RWPE2 (cell line): ENCODE measurements at regions not wholly inside any gene's neighbourhood (a gene's known extent, or its start where the extent isn't known, plus 50 kb on each side); places are given as distances from the start of the nearest gene placed in this dataset.

Source experiments
- ATAC-seq: fragments of 200-7000 bp; cut with Tn5 transposase; 3 replicates; pipeline ENCODE4 v1.9.1; 2021; ENCODE audit warnings: low read depth
- DNase-seq: peaks from one replicate; pipeline ENCODE4 v3.0.0-alpha.2; 2020; ENCODE audit warnings: low spot score
- H3K27ac ChIP-seq: fragments of 450-650 bp; 2 replicates; pipeline ENCODE4 v1.5.1; 2017; ENCODE audit warnings: mild to moderate bottlenecking; ENCODE audit not compliant: poor library complexity, severe bottlenecking
- H3K27me3 ChIP-seq: fragments of 250-450 bp; sonication (Bioruptor Pico); 2 replicates; pipeline ENCODE4 v1.5.1; 2021; ENCODE audit warnings: mild to moderate bottlenecking, moderate library complexity; ENCODE audit not compliant: insufficient read depth, poor library complexity, severe bottlenecking
- H3K36me3 ChIP-seq: fragments of 250-450 bp; sonication (Bioruptor Pico); 2 replicates; pipeline ENCODE4 v1.5.1; 2020; ENCODE audit warnings: low read depth, mild to moderate bottlenecking, moderate library complexity
- H3K4me1 ChIP-seq: fragments of 250-450 bp; sonication (Bioruptor Pico); 2 replicates; pipeline ENCODE4 v1.5.1; 2021; ENCODE audit warnings: mild to moderate bottlenecking, moderate library complexity; ENCODE audit not compliant: insufficient read depth, poor library complexity, severe bottlenecking
- H3K4me3 ChIP-seq: fragments of 250-450 bp; sonication (Bioruptor Pico); 2 replicates; pipeline ENCODE4 v1.5.1; 2021; ENCODE audit warnings: mild to moderate bottlenecking, moderate library complexity; ENCODE audit not compliant: severe bottlenecking
- H3K9me3 ChIP-seq: fragments of 250-450 bp; sonication (Bioruptor Pico); 2 replicates; pipeline ENCODE4 v1.5.1; 2021; ENCODE audit warnings: mild to moderate bottlenecking, moderate library complexity; ENCODE audit not compliant: severe bottlenecking
- CTCF ChIP-seq: fragments of 450-650 bp; IDR thresholded peaks from one replicate; pipeline ENCODE4 v1.5.1; 2017; ENCODE audit warnings: mild to moderate bottlenecking, moderate library complexity; ENCODE audit not compliant: poor library complexity, severe bottlenecking

- Histone ChIP-seq H3K4me3 (no peak overlapping the region), H3K27me3 (no peaks in the 10 kb centered on the region), H3K4me1 (no peaks in the 10 kb centered on the region), H3K9me3 (peaks cover 3% of the 10 kb centered on the region), H3K27ac (no peak overlapping the region), H3K36me3 (no peaks in the 10 kb centered on the region)
- ATAC-seq (peak; percentile 70; the same call in 2 of the 3 replicates), DNase-seq (no peak)
- TF ChIP-seq CTCF = no peak
These were observed 120.1 kb upstream of the HDDC2 start for GRCh38 chr6:125421836-125422235.

- Histone ChIP-seq H3K4me1 (no peaks in the 10 kb centered on the region), H3K9me3 (peaks cover 3% of the 10 kb centered on the region), H3K27ac (no peak overlapping the region), H3K27me3 (no peaks in the 10 kb centered on the region), H3K36me3 (no peaks in the 10 kb centered on the region), H3K4me3 (no peak overlapping the region)
- ATAC-seq (no peak), DNase-seq (no peak)
- no peak for TF ChIP-seq CTCF
These were observed 121.3 kb upstream of the HDDC2 start for GRCh38 chr6:125423047-125423446.

GRCh38 chr6:125431971-125432370 lies 130.2 kb upstream of the HDDC2 start:
- no peak overlapping the region for H3K27ac ChIP-seq
- no peaks in the 10 kb centered on the region for H3K36me3 ChIP-seq
- no peaks in the 10 kb centered on the region for H3K4me1 ChIP-seq
- no peaks in the 10 kb centered on the region for H3K27me3 ChIP-seq
- TF ChIP-seq CTCF = no peak
- H3K4me3 ChIP-seq = no peak overlapping the region
- DNase-seq (no peak), ATAC-seq (no peak)
- H3K9me3 ChIP-seq = no peaks in the 10 kb centered on the region

- Histone ChIP-seq H3K36me3 (no peaks in the 10 kb centered on the region), H3K4me1 (no peaks in the 10 kb centered on the region), H3K9me3 (no peaks in the 10 kb centered on the region), H3K27me3 (no peaks in the 10 kb centered on the region), H3K27ac (no peak overlapping the region), H3K4me3 (no peak overlapping the region)
- no peak for TF ChIP-seq CTCF
- no peak for DNase-seq
- no peak for ATAC-seq
These were observed 131.2 kb upstream of the HDDC2 start for GRCh38 chr6:125432963-125433362.

GRCh38 chr6:125434760-125435159 lies 133.0 kb upstream of the HDDC2 start:
- no peak overlapping the region for H3K4me3 ChIP-seq
- H3K27ac ChIP-seq = no peak overlapping the region
- no peak for ATAC-seq
- DNase-seq = no peak
- no peaks in the 10 kb centered on the region for H3K36me3 ChIP-seq
- TF ChIP-seq CTCF = no peak
- H3K4me1 ChIP-seq = no peaks in the 10 kb centered on the region
- no peaks in the 10 kb centered on the region for H3K9me3 ChIP-seq
- H3K27me3 ChIP-seq = no peaks in the 10 kb centered on the region
